ENCODE measurements at regions not wholly inside any gene's neighbourhood (a gene's known extent, or its start where the extent isn't known, plus 50 kb on each side); places are given as distances from the start of the nearest gene placed in this dataset.

- intact Hi-C loops (cut with DNase I) = no loop called here
- Histone ChIP-seq H3K4me3 (no peak overlapping the region), H3K36me3 (no peaks in the 10 kb centered on the region)
Observed at GRCh38 chr3:177375316-177375715, 178.0 kb upstream of the TBL1XR1 start.

GRCh38 chr3:177377166-177377565 is 179.9 kb upstream of the TBL1XR1 start:
- WGBS, 2 donors = 41 to 53% methylated on average over 4 to 8 of the region's 9 CpGs
- TF ChIP-seq CTCF (IDR thresholded peaks at IDR 0.05) (peak in 2 of 6 experiments; percentile 16 to 32), POLR2A (IDR thresholded peaks at IDR 0.05) (no peak)
- no peaks in the 10 kb centered on the region for H3K36me3 ChIP-seq
- no peaks in the 10 kb centered on the region for H3K27me3 ChIP-seq
- H3K4me1 ChIP-seq = peaks cover 0 to 26% (median 0%) of the 10 kb centered on the region in 3 donors
- H3K9me3 ChIP-seq = peaks cover 0 to 5% (median 5%) of the 10 kb centered on the region in 3 donors
- DNase-seq = no peak
- no peak overlapping the region for H3K4me3 ChIP-seq
- intact Hi-C loops (cut with DNase I) = no loop called here
- H3K27ac ChIP-seq = peak overlapping the region in 3 of 4 donors; percentile 13 to 55 (median 51)

More at GRCh38 chr3:177375316-177375715, 178.0 kb upstream of the TBL1XR1 start:
- Histone ChIP-seq H3K4me1 (peaks cover 0 to 30% (median 0%) of the 10 kb centered on the region in 3 donors), H3K27ac (no peak overlapping the region), H3K9me3 (no peaks in the 10 kb centered on the region), H3K27me3 (no peaks in the 10 kb centered on the region)
- WGBS, 2 donors = 93 to 94% methylated on average over 3 of the region's 3 CpGs
- no peak for TF ChIP-seq CTCF (IDR thresholded peaks at IDR 0.05)
- no peak for DNase-seq

GRCh38 chr3:177378168-177378567 is 180.9 kb upstream of the TBL1XR1 start:
- 62 to 75% methylated on average over 7 of the region's 7 CpGs for WGBS, 2 donors
- Histone ChIP-seq H3K9me3 (peaks cover 0 to 5% (median 5%) of the 10 kb centered on the region in 3 donors), H3K27me3 (no peaks in the 10 kb centered on the region), H3K4me1 (peaks cover 0 to 31% (median 0%) of the 10 kb centered on the region in 3 donors), H3K27ac (peak overlapping the region in 1 of 4 donors; percentile 55), H3K4me3 (no peak overlapping the region), H3K36me3 (no peaks in the 10 kb centered on the region)
- TF ChIP-seq POLR2A (IDR thresholded peaks at IDR 0.05) = no peak
- no peak for TF ChIP-seq CTCF (IDR thresholded peaks at IDR 0.05)
- no peak for DNase-seq
- intact Hi-C loops (cut with DNase I) = no loop called here

- Histone ChIP-seq H3K36me3 (no peaks in the 10 kb centered on the region), H3K4me3 (no peak overlapping the region), H3K9me3 (peaks cover 0 to 5% (median 5%) of the 10 kb centered on the region in 3 donors), H3K27ac (no peak overlapping the region), H3K27me3 (no peaks in the 10 kb centered on the region), H3K4me1 (peaks cover 0 to 33% (median 0%) of the 10 kb centered on the region in 3 donors)
- TF ChIP-seq POLR2A (IDR thresholded peaks at IDR 0.05) (no peak), CTCF (IDR thresholded peaks at IDR 0.05) (peak in 2 of 6 experiments; percentile 10 to 12)
- WGBS, 2 donors = 73% methylated on average over 3 of the region's 3 CpGs
- DNase-seq = no peak
- intact Hi-C loops (cut with DNase I) = no loop called here
Observed at GRCh38 chr3:177379045-177379444, 181.8 kb upstream of the TBL1XR1 start.

- H3K4me3 ChIP-seq = no peak overlapping the region
- intact Hi-C loops (cut with DNase I) = no loop called here
- H3K36me3 ChIP-seq = no peaks in the 10 kb centered on the region
- TF ChIP-seq POLR2A (IDR thresholded peaks at IDR 0.05) (no peak), CTCF (IDR thresholded peaks at IDR 0.05) (no peak)
- peaks cover 0 to 33% (median 0%) of the 10 kb centered on the region in 3 donors for H3K4me1 ChIP-seq
- H3K9me3 ChIP-seq = peaks cover 0 to 5% (median 5%) of the 10 kb centered on the region in 3 donors
- no peak for DNase-seq
- H3K27ac ChIP-seq = no peak overlapping the region
- H3K27me3 ChIP-seq = no peaks in the 10 kb centered on the region
Observed at GRCh38 chr3:177381070-177381469, 183.8 kb upstream of the TBL1XR1 start.
